ENCODE measurements at regions not wholly inside any gene's neighbourhood (a gene's known extent, or its start where the extent isn't known, plus 50 kb on each side); places are given as distances from the start of the nearest gene placed in this dataset.

- no peak for TF ChIP-seq CTCF (IDR thresholded peaks at IDR 0.05)
- no peak for TF ChIP-seq POLR2AphosphoS5 (IDR thresholded peaks at IDR 0.05)
- TF ChIP-seq POLR2A (IDR thresholded peaks at IDR 0.05) = no peak
Observed at GRCh38 chr10:93222211-93222754, 148.6 kb downstream of the CYP26A1 start.

Data from upper lobe of left lung (tissue), 4 donors.